ENCODE measurements at regions not wholly inside any gene's neighbourhood (a gene's known extent, or its start where the extent isn't known, plus 50 kb on each side); places are given as distances from the start of the nearest gene placed in this dataset.

DNA sequence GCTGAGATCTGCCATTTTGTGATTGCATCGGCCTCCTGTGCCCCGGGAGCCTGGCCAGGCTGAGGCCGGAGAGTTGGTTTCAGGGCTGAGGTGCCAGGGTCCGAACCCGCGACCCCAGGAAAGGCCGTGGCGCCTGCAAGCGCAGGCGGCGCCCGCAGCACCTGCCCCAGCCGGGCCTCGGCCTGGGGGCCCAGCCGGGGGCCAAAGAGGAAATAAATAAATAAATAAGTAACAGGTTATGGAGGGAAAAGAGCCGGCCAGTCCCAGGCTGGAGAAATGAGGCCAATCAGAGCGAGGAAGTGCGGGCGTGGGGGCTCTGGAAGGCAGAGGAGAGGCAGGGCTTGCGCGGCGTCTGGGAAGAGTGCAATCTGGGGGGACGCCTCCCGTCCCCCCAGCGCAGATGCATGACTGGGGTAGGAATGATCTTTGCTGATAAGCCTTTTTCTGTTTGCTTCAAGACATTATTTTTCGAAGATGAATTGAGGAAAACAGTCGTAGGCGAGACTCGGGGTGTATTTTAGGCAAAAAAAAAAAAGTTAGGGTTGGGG lies 145.6 kb upstream of the ZNF536 start:
- H3K27me3 ChIP-seq (ENCODE audit: low read depth): peaks cover 88% of the 10 kb centered on the region
- no peak for ATAC-seq
- intact Hi-C loops (cut with DNase I): no loop called here
- peak overlapping the region; percentile 54 for H3K4me3 ChIP-seq
- DNase-seq: no peak
- no peak overlapping the region for H3K27ac ChIP-seq
- no peaks in the 10 kb centered on the region for H3K9me3 ChIP-seq
- H3K4me1 ChIP-seq: peaks cover 33% of the 10 kb centered on the region
- TF ChIP-seq, protein P1, sequence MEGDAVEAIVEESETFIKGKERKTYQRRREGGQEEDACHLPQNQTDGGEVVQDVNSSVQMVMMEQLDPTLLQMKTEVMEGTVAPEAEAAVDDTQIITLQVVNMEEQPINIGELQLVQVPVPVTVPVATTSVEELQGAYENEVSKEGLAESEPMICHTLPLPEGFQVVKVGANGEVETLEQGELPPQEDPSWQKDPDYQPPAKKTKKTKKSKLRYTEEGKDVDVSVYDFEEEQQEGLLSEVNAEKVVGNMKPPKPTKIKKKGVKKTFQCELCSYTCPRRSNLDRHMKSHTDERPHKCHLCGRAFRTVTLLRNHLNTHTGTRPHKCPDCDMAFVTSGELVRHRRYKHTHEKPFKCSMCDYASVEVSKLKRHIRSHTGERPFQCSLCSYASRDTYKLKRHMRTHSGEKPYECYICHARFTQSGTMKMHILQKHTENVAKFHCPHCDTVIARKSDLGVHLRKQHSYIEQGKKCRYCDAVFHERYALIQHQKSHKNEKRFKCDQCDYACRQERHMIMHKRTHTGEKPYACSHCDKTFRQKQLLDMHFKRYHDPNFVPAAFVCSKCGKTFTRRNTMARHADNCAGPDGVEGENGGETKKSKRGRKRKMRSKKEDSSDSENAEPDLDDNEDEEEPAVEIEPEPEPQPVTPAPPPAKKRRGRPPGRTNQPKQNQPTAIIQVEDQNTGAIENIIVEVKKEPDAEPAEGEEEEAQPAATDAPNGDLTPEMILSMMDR (IDR thresholded peaks at IDR 0.05): no peak
- H3K36me3 ChIP-seq: no peaks in the 10 kb centered on the region

DNA sequence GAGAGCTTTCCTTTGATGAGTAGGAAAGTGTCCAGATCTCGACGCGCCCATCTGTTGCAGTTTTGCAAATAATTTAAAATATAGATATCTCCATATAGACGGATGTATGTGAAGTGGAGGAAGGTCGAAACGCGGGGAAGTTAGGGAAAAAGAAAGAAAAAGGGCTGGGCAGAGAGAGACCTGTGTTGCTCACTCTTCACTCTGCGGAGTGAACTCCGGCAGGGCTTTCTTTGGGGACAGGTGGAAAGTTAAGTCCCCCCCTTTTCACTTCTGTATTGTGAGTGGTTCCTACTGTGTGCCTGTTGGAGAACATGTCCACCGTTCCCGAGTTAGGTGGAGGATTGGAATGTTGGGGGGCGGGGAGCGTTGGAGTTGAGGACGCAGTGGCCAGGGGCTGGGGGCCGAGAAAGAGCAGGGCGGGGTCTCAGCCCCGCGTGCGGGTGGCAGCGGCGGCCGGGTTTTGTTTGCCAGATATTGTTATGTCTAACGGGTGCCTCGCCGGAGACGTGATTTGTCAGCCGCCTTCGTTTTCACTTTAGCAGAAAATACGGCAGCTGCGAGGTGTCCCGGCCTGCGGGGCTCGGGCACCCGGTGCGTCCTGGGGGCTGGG lies 145.1 kb upstream of the ZNF536 start:
- Histone ChIP-seq H3K27ac (no peak overlapping the region), H3K9me3 (no peaks in the 10 kb centered on the region), H3K4me1 (peaks cover 33% of the 10 kb centered on the region), H3K36me3 (no peaks in the 10 kb centered on the region), H3K4me3 (peak overlapping the region; percentile 54), H3K27me3 (ENCODE audit: low read depth) (peaks cover 82% of the 10 kb centered on the region)
- TF ChIP-seq, protein P1 (IDR thresholded peaks at IDR 0.05): no peak
- intact Hi-C loops (cut with DNase I): no loop called here
- ATAC-seq: peak in 1 of 2 donors; percentile 5
- DNase-seq: no peak

DNA sequence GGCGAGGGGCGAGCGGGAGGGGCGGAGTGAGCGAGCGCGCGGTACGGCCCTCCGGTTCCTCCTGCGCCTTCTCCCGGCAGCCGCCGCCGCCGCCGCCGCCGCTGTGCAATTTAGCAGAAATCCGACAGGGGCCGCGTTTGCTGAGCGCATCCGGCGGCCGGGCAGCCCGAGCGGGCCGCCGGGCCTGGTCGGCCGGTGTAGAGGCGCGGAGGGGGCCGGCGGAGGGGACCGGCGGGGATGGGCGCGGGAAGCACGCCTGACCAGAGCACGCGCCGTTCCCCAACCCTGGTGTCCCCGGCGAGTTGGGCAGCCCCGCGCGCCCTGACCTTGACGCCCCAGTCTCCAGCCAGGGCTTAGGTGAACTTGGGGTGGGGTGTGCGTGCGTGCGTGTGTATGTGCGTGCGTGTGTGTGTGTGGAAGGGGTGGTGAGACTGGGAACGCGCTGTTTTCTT lies 144.5 kb upstream of the ZNF536 start:
- Histone ChIP-seq H3K4me3 (peak overlapping the region; percentile 54), H3K9me3 (no peaks in the 10 kb centered on the region), H3K4me1 (peaks cover 33% of the 10 kb centered on the region), H3K36me3 (no peaks in the 10 kb centered on the region), H3K27ac (no peak overlapping the region), H3K27me3 (ENCODE audit: low read depth) (peaks cover 77% of the 10 kb centered on the region)
- intact Hi-C loops (cut with DNase I): no loop called here
- ATAC-seq (peak; percentile 80 to 85), DNase-seq (peak; percentile 57)
- TF ChIP-seq, protein P1 (IDR thresholded peaks at IDR 0.05): peak; percentile 59

DNA sequence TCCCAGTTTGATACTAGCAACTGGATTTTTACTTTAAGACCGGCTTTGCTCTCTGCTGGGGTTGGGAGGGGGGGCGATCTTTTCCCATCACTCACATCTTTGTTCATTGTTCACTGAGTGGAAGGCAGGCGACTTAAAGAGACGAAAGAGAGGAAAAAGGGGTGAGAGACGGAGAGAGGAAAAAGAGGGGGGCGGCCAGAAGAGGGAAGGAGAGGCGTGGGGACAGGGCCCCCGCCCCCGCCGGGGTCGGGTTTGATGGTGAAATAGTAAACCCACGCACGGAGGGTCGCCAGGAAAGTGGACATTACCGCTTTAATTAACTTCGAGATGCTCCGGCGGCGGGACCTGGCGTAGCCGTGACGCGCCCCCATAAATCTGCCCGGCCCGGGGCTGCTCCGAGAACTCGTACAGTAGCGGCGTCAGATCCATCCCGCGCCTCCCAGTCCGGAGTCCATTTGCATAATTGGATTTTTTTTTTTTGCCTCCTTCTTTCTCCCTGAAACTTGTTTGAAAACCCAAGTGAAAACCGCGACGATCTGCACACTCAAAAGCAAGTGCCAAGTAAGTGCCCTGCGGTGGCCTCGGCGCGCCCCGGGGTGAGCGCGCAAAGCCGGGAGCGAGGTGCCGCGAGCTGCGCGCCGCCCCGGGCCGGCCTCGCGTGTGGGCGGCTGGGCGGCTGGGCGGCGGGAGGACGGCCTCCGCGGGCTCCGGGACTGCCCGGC lies 143.9 kb upstream of the ZNF536 start:
- Histone ChIP-seq H3K27ac (no peak overlapping the region), H3K4me3 (peak overlapping the region; percentile 54), H3K27me3 (ENCODE audit: low read depth) (peaks cover 74% of the 10 kb centered on the region), H3K4me1 (peaks cover 33% of the 10 kb centered on the region), H3K36me3 (no peaks in the 10 kb centered on the region), H3K9me3 (no peaks in the 10 kb centered on the region)
- intact Hi-C loops (cut with DNase I): no loop called here
- TF ChIP-seq, protein P1 (IDR thresholded peaks at IDR 0.05): no peak
- DNase-seq: no peak
- no peak for ATAC-seq

DNA sequence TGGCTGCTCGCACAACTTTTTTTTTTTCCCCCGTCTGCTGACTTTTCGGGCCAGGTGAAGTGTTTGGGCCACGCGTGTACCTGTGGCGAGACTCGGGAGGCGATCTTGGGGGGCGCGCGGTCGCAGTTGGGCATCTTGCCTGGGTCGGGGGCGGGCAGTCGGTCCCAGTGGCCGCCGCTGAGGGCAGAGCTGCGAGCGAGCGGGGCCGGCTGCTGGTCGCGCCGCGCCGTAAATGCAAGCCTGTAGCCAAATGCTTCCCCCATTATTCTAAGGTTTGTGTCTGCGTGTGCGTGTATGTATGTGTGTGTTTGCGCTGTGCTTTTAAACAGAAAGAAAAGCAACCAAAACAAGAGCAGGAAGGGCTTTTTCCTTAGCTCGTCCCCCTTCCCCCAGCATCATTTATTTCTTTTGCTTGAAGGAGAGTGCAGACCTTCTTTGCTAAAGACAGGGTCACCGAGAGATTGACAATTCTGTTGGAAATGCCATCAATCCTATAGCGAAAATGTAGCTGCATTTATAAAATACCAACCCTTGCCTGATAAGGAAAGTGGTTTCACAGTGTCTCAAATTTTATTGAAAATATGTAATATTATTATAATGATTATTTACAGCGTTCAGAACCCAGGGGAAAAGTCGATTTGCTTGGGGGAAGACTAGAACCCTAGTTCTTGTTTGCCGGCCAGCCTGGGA lies 143.2 kb upstream of the ZNF536 start:
- Histone ChIP-seq H3K4me1 (peaks cover 33% of the 10 kb centered on the region), H3K27ac (no peak overlapping the region), H3K27me3 (ENCODE audit: low read depth) (peaks cover 70% of the 10 kb centered on the region), H3K36me3 (no peaks in the 10 kb centered on the region), H3K9me3 (no peaks in the 10 kb centered on the region), H3K4me3 (peak overlapping the region; percentile 27)
- intact Hi-C loops (cut with DNase I): no loop called here
- DNase-seq (no peak), ATAC-seq (no peak)
- TF ChIP-seq, protein P1 (IDR thresholded peaks at IDR 0.05): no peak

All from lower lobe of right lung (tissue), 2 donors.